GM12878 (cell line): ENCODE measurements at regions not wholly inside any gene's neighbourhood (a gene's known extent, or its start where the extent isn't known, plus 50 kb on each side); places are given as distances from the start of the nearest gene placed in this dataset.

Experiments
- BACH1 ChIP-seq: fragments of 450-650 bp; IDR thresholded peaks from 2 replicates; pipeline ENCODE4 v1.6.1; 2017; ENCODE audit warnings: mild to moderate bottlenecking, borderline replicate concordance
- BRCA1 ChIP-seq: IDR thresholded peaks from 2 replicates; pipeline ENCODE4 v1.6.1; 2011; ENCODE audit warnings: low read depth, low read length, improper control_type of control experiment
- CBX3 ChIP-seq: fragments of 200-600 bp; sonication (generic); IDR thresholded peaks from 2 replicates; pipeline ENCODE4 v1.6.1; 2016; ENCODE audit warnings: low read depth, borderline replicate concordance
- CBX5 ChIP-seq: sonication (generic); IDR thresholded peaks from 2 replicates; pipeline ENCODE4 v1.6.1; 2016; ENCODE audit warnings: low read depth, moderate library complexity, mild to moderate bottlenecking, inconsistent platforms
- ETV6 ChIP-seq, 2 experiments: fragments of 450-650 bp in 1 of 2; IDR thresholded peaks in 1 of 2; conservative IDR thresholded peaks in 1 of 2; 2 replicates each; pipeline ENCODE4 v1.6.1; 2014; ENCODE audit warnings: antibody characterized with exemption in 1 of 2, borderline replicate concordance in 1 of 2, low read depth in 1 of 2, mild to moderate bottlenecking in 1 of 2, moderate library complexity in 1 of 2
- HDGF ChIP-seq: fragments of 450-650 bp; IDR thresholded peaks from 2 replicates; pipeline ENCODE4 v1.6.1; 2016; ENCODE audit warnings: antibody characterized with exemption
- MXI1 ChIP-seq: fragments of 150-350 bp; IDR thresholded peaks from 2 replicates; pipeline ENCODE4 v1.6.1; 2011; ENCODE audit warnings: low read depth, mild to moderate bottlenecking, inconsistent platforms, low read length, improper control_type of control experiment
- NR2C2 ChIP-seq: IDR thresholded peaks from 2 replicates; pipeline ENCODE4 v1.6.1; 2011; ENCODE audit warnings: borderline replicate concordance, low read depth; ENCODE audit not compliant: control insufficient read depth, insufficient read length
- NR2F1 ChIP-seq: fragments of 450-650 bp; conservative IDR thresholded peaks from 2 replicates; pipeline ENCODE4 v1.6.1; 2017; ENCODE audit warnings: mild to moderate bottlenecking
- PAX8 ChIP-seq: fragments of 450-650 bp; IDR thresholded peaks from 2 replicates; pipeline ENCODE4 v1.6.1; 2017; ENCODE audit warnings: mild to moderate bottlenecking, moderate library complexity
- PML ChIP-seq: IDR thresholded peaks from 2 replicates; pipeline ENCODE4 v1.6.1; 2012; ENCODE audit warnings: low read length, inconsistent platforms
- RCOR1 ChIP-seq: conservative IDR thresholded peaks from 2 replicates; pipeline ENCODE4 v1.6.1; 2012; ENCODE audit warnings: low read depth, low read length, improper control_type of control experiment
- RUNX3 ChIP-seq: IDR thresholded peaks from 2 replicates; pipeline ENCODE4 v1.6.1; 2012; ENCODE audit warnings: low read length, inconsistent platforms
- SMAD5 ChIP-seq: IDR thresholded peaks from 2 replicates; pipeline ENCODE4 v1.6.1; 2016; ENCODE audit warnings: antibody characterized with exemption, low read depth
- SMC3 ChIP-seq: IDR thresholded peaks from 2 replicates; pipeline ENCODE4 v1.6.1; 2011; ENCODE audit warnings: low read length, improper control_type of control experiment, borderline replicate concordance
- TCF3 ChIP-seq: IDR thresholded peaks from 2 replicates; pipeline ENCODE4 v1.6.1; 2012; ENCODE audit warnings: low read depth, mild to moderate bottlenecking, low read length, borderline replicate concordance; ENCODE audit not compliant: insufficient read depth
- WRNIP1 ChIP-seq: IDR thresholded peaks from 2 replicates; pipeline ENCODE4 v1.6.1; 2011; ENCODE audit warnings: low read depth, low read length, improper control_type of control experiment, borderline replicate concordance
- YY1 ChIP-seq: IDR thresholded peaks from 2 replicates; pipeline ENCODE4 v1.6.1; 2011; ENCODE audit warnings: low read depth, mild to moderate bottlenecking, low read length
- TF ChIP-seq, protein P1 (sequence below): IDR thresholded peaks from 2 replicates; pipeline ENCODE4 v1.6.1; 2012; ENCODE audit warnings: mild to moderate bottlenecking, low read depth, low read length
- TF ChIP-seq, protein P2 (sequence below): IDR thresholded peaks from 2 replicates; pipeline ENCODE4 v1.6.1; 2011; ENCODE audit warnings: low read depth, low read length, improper control_type of control experiment, borderline replicate concordance
- TF ChIP-seq, protein P3 (sequence below): fragments of 450-650 bp; formaldehyde crosslinking; IDR thresholded peaks from 2 replicates; pipeline ENCODE4 v1.4.0; 2020; ENCODE audit warnings: mild to moderate bottlenecking, moderate library complexity
- TF ChIP-seq, protein P4 (sequence below): IDR thresholded peaks from 2 replicates; pipeline ENCODE4 v1.6.1; 2012; ENCODE audit warnings: low read length, inconsistent platforms

DNA sequence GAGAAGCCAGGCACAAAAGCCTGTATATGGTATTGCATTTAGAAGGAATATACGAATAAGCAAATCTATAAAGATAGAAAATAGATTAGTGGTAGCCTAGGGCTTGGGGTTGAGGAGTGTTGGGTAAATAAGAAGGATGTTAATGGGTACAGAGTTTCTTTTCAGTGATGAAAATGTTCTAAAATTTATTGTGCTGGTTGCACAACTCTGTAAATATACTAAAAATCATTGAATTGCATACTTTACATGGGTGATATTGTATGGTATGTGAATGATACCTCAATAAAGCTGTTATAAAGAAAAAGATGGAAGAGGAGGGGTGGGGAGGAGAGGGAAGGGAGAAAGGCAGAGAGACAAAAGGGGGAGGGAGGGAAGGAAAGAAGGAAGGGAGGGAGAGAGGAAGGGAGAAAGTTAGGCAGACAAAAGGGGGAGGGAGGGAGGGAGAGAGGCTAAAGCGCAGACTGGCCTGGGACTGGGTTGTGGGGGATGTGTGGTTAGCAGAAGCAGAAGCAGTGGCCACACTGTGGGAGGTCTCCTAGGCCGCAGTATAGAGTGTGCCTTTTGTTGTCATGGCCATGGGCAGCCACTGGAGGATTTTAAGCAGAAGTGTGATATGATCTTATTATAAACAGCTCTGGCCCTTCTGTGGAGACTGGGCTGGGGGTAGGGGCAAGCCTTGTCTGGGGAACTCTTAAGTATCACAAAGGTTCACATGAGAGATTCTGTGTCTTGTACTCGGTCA, 73.6 kb upstream of the ELK3 start (continued):
- TF ChIP-seq BACH1 (no peak), HDGF (peak; percentile 75; the same call in 1 of the 2 replicates), RUNX3 (peak; percentile 90), NR2C2 (no peak), CBX3 (no peak), YY1 (peak; percentile 26; the same call in 1 of the 2 replicates), SMAD5 (no peak), ETV6 (conservative IDR thresholded peaks at IDR 0.05 in 1 of 2, IDR thresholded peaks at IDR 0.05 in 1 of 2; ENCODE audit: borderline replicate concordance in 1 of 2, low read depth in 1 of 2) (no peak), CBX5 (no peak), NR2F1 (no peak), TCF3 (no peak), SMC3 (no peak), RCOR1 (no peak), PML (no peak), WRNIP1 (no peak), MXI1 (no peak), PAX8 (no peak), BRCA1 (no peak)
- TF ChIP-seq, protein P1, sequence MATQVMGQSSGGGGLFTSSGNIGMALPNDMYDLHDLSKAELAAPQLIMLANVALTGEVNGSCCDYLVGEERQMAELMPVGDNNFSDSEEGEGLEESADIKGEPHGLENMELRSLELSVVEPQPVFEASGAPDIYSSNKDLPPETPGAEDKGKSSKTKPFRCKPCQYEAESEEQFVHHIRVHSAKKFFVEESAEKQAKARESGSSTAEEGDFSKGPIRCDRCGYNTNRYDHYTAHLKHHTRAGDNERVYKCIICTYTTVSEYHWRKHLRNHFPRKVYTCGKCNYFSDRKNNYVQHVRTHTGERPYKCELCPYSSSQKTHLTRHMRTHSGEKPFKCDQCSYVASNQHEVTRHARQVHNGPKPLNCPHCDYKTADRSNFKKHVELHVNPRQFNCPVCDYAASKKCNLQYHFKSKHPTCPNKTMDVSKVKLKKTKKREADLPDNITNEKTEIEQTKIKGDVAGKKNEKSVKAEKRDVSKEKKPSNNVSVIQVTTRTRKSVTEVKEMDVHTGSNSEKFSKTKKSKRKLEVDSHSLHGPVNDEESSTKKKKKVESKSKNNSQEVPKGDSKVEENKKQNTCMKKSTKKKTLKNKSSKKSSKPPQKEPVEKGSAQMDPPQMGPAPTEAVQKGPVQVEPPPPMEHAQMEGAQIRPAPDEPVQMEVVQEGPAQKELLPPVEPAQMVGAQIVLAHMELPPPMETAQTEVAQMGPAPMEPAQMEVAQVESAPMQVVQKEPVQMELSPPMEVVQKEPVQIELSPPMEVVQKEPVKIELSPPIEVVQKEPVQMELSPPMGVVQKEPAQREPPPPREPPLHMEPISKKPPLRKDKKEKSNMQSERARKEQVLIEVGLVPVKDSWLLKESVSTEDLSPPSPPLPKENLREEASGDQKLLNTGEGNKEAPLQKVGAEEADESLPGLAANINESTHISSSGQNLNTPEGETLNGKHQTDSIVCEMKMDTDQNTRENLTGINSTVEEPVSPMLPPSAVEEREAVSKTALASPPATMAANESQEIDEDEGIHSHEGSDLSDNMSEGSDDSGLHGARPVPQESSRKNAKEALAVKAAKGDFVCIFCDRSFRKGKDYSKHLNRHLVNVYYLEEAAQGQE = no peak
- TF ChIP-seq, protein P2, sequence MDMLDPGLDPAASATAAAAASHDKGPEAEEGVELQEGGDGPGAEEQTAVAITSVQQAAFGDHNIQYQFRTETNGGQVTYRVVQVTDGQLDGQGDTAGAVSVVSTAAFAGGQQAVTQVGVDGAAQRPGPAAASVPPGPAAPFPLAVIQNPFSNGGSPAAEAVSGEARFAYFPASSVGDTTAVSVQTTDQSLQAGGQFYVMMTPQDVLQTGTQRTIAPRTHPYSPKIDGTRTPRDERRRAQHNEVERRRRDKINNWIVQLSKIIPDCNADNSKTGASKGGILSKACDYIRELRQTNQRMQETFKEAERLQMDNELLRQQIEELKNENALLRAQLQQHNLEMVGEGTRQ = no peak
- TF ChIP-seq, protein P3, sequence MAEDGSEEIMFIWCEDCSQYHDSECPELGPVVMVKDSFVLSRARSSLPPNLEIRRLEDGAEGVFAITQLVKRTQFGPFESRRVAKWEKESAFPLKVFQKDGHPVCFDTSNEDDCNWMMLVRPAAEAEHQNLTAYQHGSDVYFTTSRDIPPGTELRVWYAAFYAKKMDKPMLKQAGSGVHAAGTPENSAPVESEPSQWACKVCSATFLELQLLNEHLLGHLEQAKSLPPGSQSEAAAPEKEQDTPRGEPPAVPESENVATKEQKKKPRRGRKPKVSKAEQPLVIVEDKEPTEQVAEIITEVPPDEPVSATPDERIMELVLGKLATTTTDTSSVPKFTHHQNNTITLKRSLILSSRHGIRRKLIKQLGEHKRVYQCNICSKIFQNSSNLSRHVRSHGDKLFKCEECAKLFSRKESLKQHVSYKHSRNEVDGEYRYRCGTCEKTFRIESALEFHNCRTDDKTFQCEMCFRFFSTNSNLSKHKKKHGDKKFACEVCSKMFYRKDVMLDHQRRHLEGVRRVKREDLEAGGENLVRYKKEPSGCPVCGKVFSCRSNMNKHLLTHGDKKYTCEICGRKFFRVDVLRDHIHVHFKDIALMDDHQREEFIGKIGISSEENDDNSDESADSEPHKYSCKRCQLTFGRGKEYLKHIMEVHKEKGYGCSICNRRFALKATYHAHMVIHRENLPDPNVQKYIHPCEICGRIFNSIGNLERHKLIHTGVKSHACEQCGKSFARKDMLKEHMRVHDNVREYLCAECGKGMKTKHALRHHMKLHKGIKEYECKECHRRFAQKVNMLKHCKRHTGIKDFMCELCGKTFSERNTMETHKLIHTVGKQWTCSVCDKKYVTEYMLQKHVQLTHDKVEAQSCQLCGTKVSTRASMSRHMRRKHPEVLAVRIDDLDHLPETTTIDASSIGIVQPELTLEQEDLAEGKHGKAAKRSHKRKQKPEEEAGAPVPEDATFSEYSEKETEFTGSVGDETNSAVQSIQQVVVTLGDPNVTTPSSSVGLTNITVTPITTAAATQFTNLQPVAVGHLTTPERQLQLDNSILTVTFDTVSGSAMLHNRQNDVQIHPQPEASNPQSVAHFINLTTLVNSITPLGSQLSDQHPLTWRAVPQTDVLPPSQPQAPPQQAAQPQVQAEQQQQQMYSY = no peak
- TF ChIP-seq, protein P4, sequence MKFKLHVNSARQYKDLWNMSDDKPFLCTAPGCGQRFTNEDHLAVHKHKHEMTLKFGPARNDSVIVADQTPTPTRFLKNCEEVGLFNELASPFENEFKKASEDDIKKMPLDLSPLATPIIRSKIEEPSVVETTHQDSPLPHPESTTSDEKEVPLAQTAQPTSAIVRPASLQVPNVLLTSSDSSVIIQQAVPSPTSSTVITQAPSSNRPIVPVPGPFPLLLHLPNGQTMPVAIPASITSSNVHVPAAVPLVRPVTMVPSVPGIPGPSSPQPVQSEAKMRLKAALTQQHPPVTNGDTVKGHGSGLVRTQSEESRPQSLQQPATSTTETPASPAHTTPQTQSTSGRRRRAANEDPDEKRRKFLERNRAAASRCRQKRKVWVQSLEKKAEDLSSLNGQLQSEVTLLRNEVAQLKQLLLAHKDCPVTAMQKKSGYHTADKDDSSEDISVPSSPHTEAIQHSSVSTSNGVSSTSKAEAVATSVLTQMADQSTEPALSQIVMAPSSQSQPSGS = peak; percentile 33
